MCF 10A (cell line): ENCODE measurements at regions not wholly inside any gene's neighbourhood (a gene's known extent, or its start where the extent isn't known, plus 50 kb on each side); places are given as distances from the start of the nearest gene placed in this dataset.

Experiments
- BruUV-seq: library from RNA; stranded (reverse); fragments of 400-500 nt; replicated peaks from 2 replicates; lab custom pipeline; 2021; lab: Mats Ljungman, UMichigan
- CTCF ChIA-PET: fragments of 300-600 bp; sonication (Branson Sonifier 250); formaldehyde crosslinking; extraction: SDS; loops from one replicate; lab custom pipeline; 2021; ENCODE audit warnings: antibody characterized with exemption, inconsistent platforms; lab: Yijun Ruan, JAX
- POLR2A ChIA-PET: fragments of 300-600, 350-650 bp; sonication (Branson Sonifier 250); formaldehyde crosslinking; extraction: SDS; loops from one replicate; lab custom pipeline; 2020; ENCODE audit warnings: antibody characterized with exemption, inconsistent platforms; lab: Yijun Ruan, JAX
- DNase-seq: peaks from one replicate; pipeline ENCODE4 v3.0.0-alpha.2; 2018; ENCODE audit not compliant: unreplicated experiment
- H3K27ac Mint-ChIP-seq: one replicate; pipeline ENCODE4 v1.8.0; 2022; ENCODE audit warnings: mild to moderate bottlenecking, low read depth, mixed read lengths; ENCODE audit not compliant: unreplicated experiment
- H3K27me3 Mint-ChIP-seq: one replicate; pipeline ENCODE4 v1.8.0; 2022; ENCODE audit warnings: mixed read lengths; ENCODE audit not compliant: insufficient read depth, unreplicated experiment
- H3K36me3 Mint-ChIP-seq: one replicate; pipeline ENCODE4 v1.8.0; 2022; ENCODE audit warnings: mild to moderate bottlenecking, moderate library complexity, mixed read lengths; ENCODE audit not compliant: insufficient read depth, unreplicated experiment
- H3K4me1 Mint-ChIP-seq: one replicate; pipeline ENCODE4 v1.8.0; 2022; ENCODE audit warnings: mixed read lengths; ENCODE audit not compliant: insufficient read depth, unreplicated experiment
- H3K4me3 Mint-ChIP-seq: one replicate; pipeline ENCODE4 v1.8.0; 2022; ENCODE audit warnings: mild to moderate bottlenecking, moderate library complexity, mixed read lengths; ENCODE audit not compliant: unreplicated experiment
- H3K9me3 Mint-ChIP-seq: one replicate; pipeline ENCODE4 v1.8.0; 2022; ENCODE audit warnings: mixed read lengths; ENCODE audit not compliant: unreplicated experiment
- intact Hi-C: fragments of 100-400 bp; cut with micrococcal nuclease; formaldehyde crosslinking; loops from 2 replicates; pipeline ENCODE4 v1.14.1; 2022
- TF ChIP-seq, protein P1 (sequence below): fragments of 200-600 bp; IDR thresholded peaks from one replicate; pipeline ENCODE4 v1.8.0; 2022; ENCODE audit warnings: antibody characterized with exemption, mild to moderate bottlenecking; ENCODE audit not compliant: unreplicated experiment

DNA sequence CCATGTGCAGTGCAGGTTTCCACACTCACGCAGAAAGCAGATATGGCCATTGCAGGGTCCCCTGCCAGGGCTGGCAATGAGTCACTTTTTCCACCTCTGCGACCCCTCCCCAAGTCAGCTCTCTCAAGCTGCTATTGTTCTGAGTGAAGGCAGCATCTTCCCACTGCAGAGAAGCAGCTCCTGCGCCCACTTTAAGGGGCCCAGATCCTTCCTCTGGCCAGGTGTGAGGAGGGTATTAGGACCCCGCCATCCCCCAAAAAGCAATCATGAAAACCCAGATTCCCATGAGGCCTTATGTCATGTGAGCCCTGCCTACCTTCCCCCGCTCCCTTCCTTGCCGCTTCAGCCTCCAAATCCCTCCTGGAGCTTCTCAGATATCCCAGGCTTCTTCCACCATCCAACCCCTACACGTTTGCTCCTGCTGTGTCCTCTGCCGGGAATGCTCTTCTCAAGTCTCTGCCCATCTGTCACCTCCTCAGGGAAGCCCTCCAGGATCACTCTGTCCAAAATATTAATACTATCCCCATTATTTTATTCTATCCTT, 220.3 kb downstream of the NFATC2 start:
- intact Hi-C loops = no loop called here
- ChIA-PET CTCF (interaction anchor here (1.2 to 14.9 kb wide), 3 partner anchors 15 to 335 kb away, joined by 6 to 362 read pairs (median 15); no protein-coding TSS in a partner anchor), POLR2A (no interaction called here)
- Mint-ChIP-seq H3K4me3 (no peak overlapping the region), H3K27ac (no peak overlapping the region), H3K4me1 (peaks cover 7% of the 10 kb centered on the region), H3K9me3 (no peaks in the 10 kb centered on the region), H3K36me3 (no peaks in the 10 kb centered on the region), H3K27me3 (no peaks in the 10 kb centered on the region)
- no peak for DNase-seq
- TF ChIP-seq, protein P1, sequence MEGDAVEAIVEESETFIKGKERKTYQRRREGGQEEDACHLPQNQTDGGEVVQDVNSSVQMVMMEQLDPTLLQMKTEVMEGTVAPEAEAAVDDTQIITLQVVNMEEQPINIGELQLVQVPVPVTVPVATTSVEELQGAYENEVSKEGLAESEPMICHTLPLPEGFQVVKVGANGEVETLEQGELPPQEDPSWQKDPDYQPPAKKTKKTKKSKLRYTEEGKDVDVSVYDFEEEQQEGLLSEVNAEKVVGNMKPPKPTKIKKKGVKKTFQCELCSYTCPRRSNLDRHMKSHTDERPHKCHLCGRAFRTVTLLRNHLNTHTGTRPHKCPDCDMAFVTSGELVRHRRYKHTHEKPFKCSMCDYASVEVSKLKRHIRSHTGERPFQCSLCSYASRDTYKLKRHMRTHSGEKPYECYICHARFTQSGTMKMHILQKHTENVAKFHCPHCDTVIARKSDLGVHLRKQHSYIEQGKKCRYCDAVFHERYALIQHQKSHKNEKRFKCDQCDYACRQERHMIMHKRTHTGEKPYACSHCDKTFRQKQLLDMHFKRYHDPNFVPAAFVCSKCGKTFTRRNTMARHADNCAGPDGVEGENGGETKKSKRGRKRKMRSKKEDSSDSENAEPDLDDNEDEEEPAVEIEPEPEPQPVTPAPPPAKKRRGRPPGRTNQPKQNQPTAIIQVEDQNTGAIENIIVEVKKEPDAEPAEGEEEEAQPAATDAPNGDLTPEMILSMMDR = no peak
- BruUV-seq = no TSS peak

DNA sequence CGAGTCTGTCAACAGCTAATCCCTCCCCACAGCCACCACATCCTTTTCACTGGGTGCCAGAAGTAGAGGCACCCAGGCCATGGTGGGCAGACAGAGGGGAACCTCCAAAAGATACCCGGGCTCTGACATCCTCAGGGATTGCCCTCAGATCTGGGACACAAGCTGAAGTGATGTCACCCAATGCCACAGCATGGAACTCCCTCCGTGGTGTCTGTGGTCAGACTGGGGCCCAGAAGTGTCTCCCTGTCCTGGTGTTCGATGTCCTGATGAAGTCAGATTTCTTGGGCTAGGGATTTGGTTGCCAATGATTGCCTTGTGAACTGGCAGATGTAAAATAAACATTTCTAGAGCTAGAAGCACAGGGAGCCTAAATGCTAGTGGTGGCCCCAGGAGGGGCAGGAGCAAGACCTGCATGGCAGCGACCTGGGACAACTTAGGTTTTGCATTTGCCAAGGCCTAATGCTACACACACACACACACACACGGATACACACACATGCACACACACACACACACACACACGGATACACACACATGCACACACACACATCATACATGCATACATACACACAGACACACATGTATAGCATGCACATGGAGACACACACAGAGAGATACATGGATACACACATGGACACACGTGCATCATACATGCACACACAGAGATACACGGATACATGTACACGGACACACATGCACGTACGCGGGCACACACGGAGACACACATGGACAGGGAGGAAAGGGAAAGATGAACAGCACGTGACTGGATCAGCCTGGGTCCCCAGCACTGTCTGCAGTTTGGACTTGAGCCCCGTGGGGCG, 221.0 kb downstream of the NFATC2 start:
- Mint-ChIP-seq H3K27me3 (no peaks in the 10 kb centered on the region), H3K4me1 (peaks cover 5% of the 10 kb centered on the region), H3K4me3 (no peak overlapping the region), H3K27ac (no peak overlapping the region), H3K36me3 (no peaks in the 10 kb centered on the region), H3K9me3 (no peaks in the 10 kb centered on the region)
- ChIA-PET CTCF (interaction anchor here (0.6 to 14.9 kb wide), 5 partner anchors 12 to 335 kb away, joined by 3 to 362 read pairs (median 6); no protein-coding TSS in a partner anchor), POLR2A (no interaction called here)
- BruUV-seq = no TSS peak
- TF ChIP-seq, protein P1 = no peak
- intact Hi-C loops = no loop called here
- no peak for DNase-seq

DNA sequence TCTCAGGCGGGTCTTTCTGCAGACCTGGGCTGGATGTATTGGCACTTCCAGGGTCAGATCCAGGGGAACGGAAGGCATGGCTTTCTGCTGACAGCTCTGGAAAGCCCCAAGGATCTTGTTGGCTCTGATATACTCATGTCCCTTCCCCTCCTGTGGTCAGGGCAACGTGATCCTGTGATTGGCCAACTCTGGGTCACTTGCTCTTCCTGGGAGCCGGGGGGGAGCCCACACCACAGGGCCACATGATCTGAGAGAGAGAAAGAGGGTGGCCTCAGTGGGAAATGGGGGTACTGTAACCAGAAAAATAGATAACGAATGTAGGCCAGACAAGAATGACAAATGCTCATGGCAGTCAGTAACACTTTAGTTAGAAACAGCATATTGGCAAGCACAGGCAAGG, 223.0 kb downstream of the NFATC2 start:
- no TSS peak for BruUV-seq
- H3K4me3 Mint-ChIP-seq = no peak overlapping the region
- DNase-seq = no peak
- TF ChIP-seq, protein P1 = no peak
- CTCF ChIA-PET = interaction anchor here (5.5 to 6.9 kb wide), 2 partner anchors 7 to 12 kb away, joined by 45 to 58 read pairs; no protein-coding TSS in a partner anchor
- POLR2A ChIA-PET = no interaction called here
- peaks cover 6% of the 10 kb centered on the region for H3K9me3 Mint-ChIP-seq
- peaks cover 5% of the 10 kb centered on the region for H3K4me1 Mint-ChIP-seq
- H3K36me3 Mint-ChIP-seq = no peaks in the 10 kb centered on the region
- H3K27me3 Mint-ChIP-seq = no peaks in the 10 kb centered on the region
- no peak overlapping the region for H3K27ac Mint-ChIP-seq
- intact Hi-C loops = no loop called here
